ENCODE measurements at regions not wholly inside any gene's neighbourhood (a gene's known extent, or its start where the extent isn't known, plus 50 kb on each side); places are given as distances from the start of the nearest gene placed in this dataset.

DNA sequence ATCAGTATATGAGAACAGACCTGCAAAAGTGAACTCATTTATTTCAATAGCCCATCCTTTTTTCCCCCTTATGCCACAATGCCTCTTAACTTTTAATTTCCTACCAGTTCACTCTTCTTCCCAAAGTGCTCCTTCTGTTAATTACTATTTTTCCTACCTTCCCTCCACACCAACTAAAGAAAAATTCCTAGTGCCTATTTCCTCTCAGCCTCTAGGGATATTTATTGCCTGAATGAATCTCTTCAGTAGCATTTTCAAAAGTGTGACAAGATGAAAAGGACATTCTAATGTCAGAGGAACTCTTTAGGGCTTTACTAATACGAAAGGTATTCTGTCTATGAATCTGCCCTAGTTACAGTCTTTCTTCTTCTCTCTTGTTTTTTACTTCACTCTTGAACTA lies 181.1 kb upstream of the SPRY1 start:
- no peak overlapping the region for H3K4me3 ChIP-seq (ENCODE audit: control insufficient read depth in 2 of 3, extremely low read depth in 1 of 3, insufficient read depth in 2 of 3, low read depth in 1 of 3, low read length in 3 of 3)
- H3K27me3 ChIP-seq (ENCODE audit: control insufficient read depth, extremely low read depth, insufficient read depth, low read length): no peaks in the 10 kb centered on the region
- DNase-seq (ENCODE audit: low read depth, low spot score) (no peak), FAIRE-seq (no peak)
- TF ChIP-seq, protein P1, sequence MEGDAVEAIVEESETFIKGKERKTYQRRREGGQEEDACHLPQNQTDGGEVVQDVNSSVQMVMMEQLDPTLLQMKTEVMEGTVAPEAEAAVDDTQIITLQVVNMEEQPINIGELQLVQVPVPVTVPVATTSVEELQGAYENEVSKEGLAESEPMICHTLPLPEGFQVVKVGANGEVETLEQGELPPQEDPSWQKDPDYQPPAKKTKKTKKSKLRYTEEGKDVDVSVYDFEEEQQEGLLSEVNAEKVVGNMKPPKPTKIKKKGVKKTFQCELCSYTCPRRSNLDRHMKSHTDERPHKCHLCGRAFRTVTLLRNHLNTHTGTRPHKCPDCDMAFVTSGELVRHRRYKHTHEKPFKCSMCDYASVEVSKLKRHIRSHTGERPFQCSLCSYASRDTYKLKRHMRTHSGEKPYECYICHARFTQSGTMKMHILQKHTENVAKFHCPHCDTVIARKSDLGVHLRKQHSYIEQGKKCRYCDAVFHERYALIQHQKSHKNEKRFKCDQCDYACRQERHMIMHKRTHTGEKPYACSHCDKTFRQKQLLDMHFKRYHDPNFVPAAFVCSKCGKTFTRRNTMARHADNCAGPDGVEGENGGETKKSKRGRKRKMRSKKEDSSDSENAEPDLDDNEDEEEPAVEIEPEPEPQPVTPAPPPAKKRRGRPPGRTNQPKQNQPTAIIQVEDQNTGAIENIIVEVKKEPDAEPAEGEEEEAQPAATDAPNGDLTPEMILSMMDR (optimal IDR thresholded peaks at IDR 0.05 in 1 of 3, IDR thresholded peaks at IDR 0.05 in 1 of 3, conservative IDR thresholded peaks at IDR 0.05 in 1 of 3; ENCODE audit: extremely low read depth in 1 of 3, insufficient read depth in 2 of 3, low read length in 3 of 3): no peak
- TF ChIP-seq EZH2 (IDR thresholded peaks at IDR 0.05; ENCODE audit: low read length): no peak
- no peak overlapping the region for H3K9ac ChIP-seq (ENCODE audit: control insufficient read depth, extremely low read depth, insufficient read depth, low read length)
- H3K79me2 ChIP-seq (ENCODE audit: control insufficient read depth, insufficient read depth, low read length): no peaks in the 10 kb centered on the region
- dilution Hi-C loops (cut with MboI; ENCODE audit: extremely low pct_ligation_motif_present, low sequenced_read_pairs): no loop called here
- H3K27ac ChIP-seq (ENCODE audit: control insufficient read depth, insufficient read depth, low read length): no peak overlapping the region
- H3K4me2 ChIP-seq (ENCODE audit: control insufficient read depth, extremely low read depth, insufficient read depth, low read depth, low read length): no peak overlapping the region
- no peaks in the 10 kb centered on the region for H3K9me3 ChIP-seq (ENCODE audit: control insufficient read depth, low read depth, low read length)
- no peaks in the 10 kb centered on the region for H3K4me1 ChIP-seq (ENCODE audit: control insufficient read depth, extremely low read depth, insufficient read depth, low read length)
- no peak overlapping the region for H2AFZ ChIP-seq (ENCODE audit: control insufficient read depth, low read length)
- H3K9me1 ChIP-seq (ENCODE audit: control insufficient read depth, extremely low read depth, insufficient read depth, low read length): no peaks in the 10 kb centered on the region
- no peaks in the 10 kb centered on the region for H4K20me1 ChIP-seq (ENCODE audit: control insufficient read depth, extremely low read depth, insufficient read depth, low read length)
- H3K36me3 ChIP-seq (ENCODE audit: control insufficient read depth in 2 of 2, extremely low read depth in 1 of 2, insufficient read depth in 2 of 2, low read length in 2 of 2): no peaks in the 10 kb centered on the region

DNA sequence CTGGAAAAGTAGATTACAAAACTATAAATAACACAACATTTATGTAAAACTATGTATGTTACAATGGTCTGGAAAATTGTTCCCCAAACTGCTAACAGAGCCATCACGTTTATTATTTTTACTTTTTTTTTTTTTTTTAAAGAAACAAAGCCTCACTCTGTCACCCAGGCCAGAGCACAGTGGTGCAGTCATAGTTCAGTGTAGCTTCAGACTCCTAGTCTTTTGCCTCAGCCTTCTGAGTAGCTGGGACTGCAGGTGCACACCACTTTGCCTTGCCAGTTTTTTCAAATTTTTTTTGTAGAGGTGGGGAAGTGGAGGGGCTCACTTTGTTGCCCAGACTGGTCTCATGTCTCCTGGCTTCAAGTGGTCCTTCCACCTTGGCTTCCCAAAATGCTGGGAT lies 180.1 kb upstream of the SPRY1 start:
- Histone ChIP-seq H3K9me3 (ENCODE audit: control insufficient read depth, low read depth, low read length) (no peaks in the 10 kb centered on the region), H3K4me1 (ENCODE audit: control insufficient read depth, extremely low read depth, insufficient read depth, low read length) (no peaks in the 10 kb centered on the region), H3K27ac (ENCODE audit: control insufficient read depth, insufficient read depth, low read length) (no peak overlapping the region), H3K4me3 (ENCODE audit: control insufficient read depth in 2 of 3, extremely low read depth in 1 of 3, insufficient read depth in 2 of 3, low read depth in 1 of 3, low read length in 3 of 3) (no peak overlapping the region), H4K20me1 (ENCODE audit: control insufficient read depth, extremely low read depth, insufficient read depth, low read length) (no peaks in the 10 kb centered on the region), H3K4me2 (ENCODE audit: control insufficient read depth, extremely low read depth, insufficient read depth, low read depth, low read length) (no peak overlapping the region), H3K9ac (ENCODE audit: control insufficient read depth, extremely low read depth, insufficient read depth, low read length) (no peak overlapping the region), H3K36me3 (ENCODE audit: control insufficient read depth in 2 of 2, extremely low read depth in 1 of 2, insufficient read depth in 2 of 2, low read length in 2 of 2) (no peaks in the 10 kb centered on the region), H3K9me1 (ENCODE audit: control insufficient read depth, extremely low read depth, insufficient read depth, low read length) (no peaks in the 10 kb centered on the region), H2AFZ (ENCODE audit: control insufficient read depth, low read length) (no peak overlapping the region), H3K79me2 (ENCODE audit: control insufficient read depth, insufficient read depth, low read length) (no peaks in the 10 kb centered on the region), H3K27me3 (ENCODE audit: control insufficient read depth, extremely low read depth, insufficient read depth, low read length) (no peaks in the 10 kb centered on the region)
- no peak for FAIRE-seq
- DNase-seq (ENCODE audit: low read depth, low spot score): no peak
- dilution Hi-C loops (cut with MboI; ENCODE audit: extremely low pct_ligation_motif_present, low sequenced_read_pairs): no loop called here
- TF ChIP-seq EZH2 (IDR thresholded peaks at IDR 0.05; ENCODE audit: low read length): no peak
- TF ChIP-seq, protein P1 (optimal IDR thresholded peaks at IDR 0.05 in 1 of 3, IDR thresholded peaks at IDR 0.05 in 1 of 3, conservative IDR thresholded peaks at IDR 0.05 in 1 of 3; ENCODE audit: extremely low read depth in 1 of 3, insufficient read depth in 2 of 3, low read length in 3 of 3): no peak

All from keratinocyte (primary cell).